Small intestine (tissue), 7 donors: ENCODE measurements at regions not wholly inside any gene's neighbourhood (a gene's known extent, or its start where the extent isn't known, plus 50 kb on each side); places are given as distances from the start of the nearest gene placed in this dataset.

Experiments
- DNase-seq, 2 donors: peaks; one replicate each; pipeline versions ENCODE4 v3.0.0 to v3.0.0-alpha.2; 2013
- FAIRE-seq: peaks from 2 replicates; lab custom pipeline; 2012; peaks lifted over from hg19 to GRCh38; lab: Jason Lieb, UNC
- H3K27ac ChIP-seq, 3 donors: one replicate each; pipeline ENCODE4 v1.5.1; 2013; ENCODE audit warnings: low read length in 2 of 3, mild to moderate bottlenecking in 2 of 3, control low read depth in 1 of 3, inconsistent platforms in 1 of 3, low read depth in 1 of 3, moderate library complexity in 1 of 3
- H3K27me3 ChIP-seq, 3 donors: one replicate each; pipeline ENCODE4 v1.6.1; 2013; ENCODE audit warnings: low read length in 3 of 3, inconsistent platforms in 1 of 3; ENCODE audit not compliant: control insufficient read depth in 3 of 3, insufficient read depth in 3 of 3
- H3K36me3 ChIP-seq, 3 donors: one replicate each; pipeline ENCODE4 v1.6.1; 2013; ENCODE audit warnings: low read length in 3 of 3, inconsistent platforms in 1 of 3, low read depth in 1 of 3, mild to moderate bottlenecking in 1 of 3, moderate library complexity in 1 of 3; ENCODE audit not compliant: control insufficient read depth in 3 of 3, insufficient read depth in 2 of 3
- H3K4me1 ChIP-seq, 3 donors: one replicate each; pipeline ENCODE4 v1.6.1; 2013; ENCODE audit warnings: low read length in 2 of 3, inconsistent platforms in 1 of 3, low read depth in 1 of 3, mild to moderate bottlenecking in 1 of 3, moderate library complexity in 1 of 3; ENCODE audit not compliant: control insufficient read depth in 3 of 3, insufficient read depth in 2 of 3
- H3K4me3 ChIP-seq, 3 donors: one replicate each; pipeline ENCODE4 v1.5.1; 2013; ENCODE audit warnings: low read length in 3 of 3, control low read depth in 1 of 3, inconsistent platforms in 1 of 3, low read depth in 1 of 3, mild to moderate bottlenecking in 1 of 3, moderate library complexity in 1 of 3
- H3K9me3 ChIP-seq, 2 donors: one replicate each; pipeline ENCODE4 v1.6.1; 2013; ENCODE audit warnings: low read depth in 1 of 2, low read length in 1 of 2; ENCODE audit not compliant: control insufficient read depth in 2 of 2, insufficient read depth in 1 of 2
- WGBS, 3 donors: extraction: QIAGEN DNeasy Blood & Tissue Kit; methylation state at CpG; one replicate each; pipeline ENCODE4 v1.1.7; 2013; 5-methylcytosine and 5-hydroxymethylcytosine counted together
- donor health status: healthy with polysubstance abuse.
- donor health status: control.
- donor health status: control.
- donor health status: Bipolar disorder and iron deficiency.
- donor health status: healthy.

GRCh38 chr5:8020861-8021514, 152.0 kb downstream of the MTRR start:
- Histone ChIP-seq H3K36me3 (no peaks in the 10 kb centered on the region), H3K4me1 (no peaks in the 10 kb centered on the region), H3K4me3 (no peak overlapping the region), H3K27ac (no peak overlapping the region), H3K9me3 (no peaks in the 10 kb centered on the region), H3K27me3 (no peaks in the 10 kb centered on the region)
- WGBS, 3 donors: 32 to 59% (median 33%) methylated on average over 5 of the region's 5 CpGs
- DNase-seq (no peak), FAIRE-seq (no peak)

DNA sequence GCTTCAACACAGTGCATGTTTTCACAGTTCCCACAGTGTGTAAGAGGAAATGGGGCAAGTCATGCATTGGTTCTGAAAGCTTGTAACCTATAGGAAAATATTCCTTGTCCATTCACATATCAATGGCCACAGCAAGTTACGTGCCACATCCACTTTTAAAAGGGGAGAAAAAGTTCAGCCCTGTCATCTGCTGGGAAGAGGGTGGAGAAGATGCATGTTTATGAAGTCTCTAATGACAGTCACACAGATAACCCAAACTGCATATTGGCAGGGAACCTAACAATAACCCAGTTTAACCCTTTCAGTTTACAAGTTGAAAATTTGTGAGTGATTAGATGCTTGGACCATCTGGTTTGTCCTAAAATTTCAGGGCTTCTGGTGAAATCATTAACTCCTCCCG, 159.3 kb downstream of the MTRR start:
- DNase-seq: no peak
- H3K27me3 ChIP-seq: no peaks in the 10 kb centered on the region
- no peaks in the 10 kb centered on the region for H3K4me1 ChIP-seq

GRCh38 chr5:8033261-8033660, 164.3 kb downstream of the MTRR start:
- H3K4me1 ChIP-seq: no peaks in the 10 kb centered on the region
- no peaks in the 10 kb centered on the region for H3K9me3 ChIP-seq
- no peaks in the 10 kb centered on the region for H3K27me3 ChIP-seq
- no peak overlapping the region for H3K27ac ChIP-seq
- peak in 1 of 2 donors; percentile 49 for DNase-seq
- FAIRE-seq: no peak
- H3K36me3 ChIP-seq: no peaks in the 10 kb centered on the region
- 6 to 69% (median 38%) methylated on average over 3 of the region's 3 CpGs for WGBS, 3 donors
- H3K4me3 ChIP-seq: no peak overlapping the region

More for the DNA sequence above, 159.3 kb downstream of the MTRR start:
- Histone ChIP-seq H3K4me3 (no peak overlapping the region), H3K27ac (no peak overlapping the region), H3K36me3 (no peaks in the 10 kb centered on the region), H3K9me3 (no peaks in the 10 kb centered on the region)
- FAIRE-seq: no peak
- WGBS, 3 donors: 37 to 63% (median 40%) methylated on average over 2 of the region's 2 CpGs

- Histone ChIP-seq H3K27ac (no peak overlapping the region), H3K36me3 (no peaks in the 10 kb centered on the region), H3K4me3 (no peak overlapping the region), H3K27me3 (no peaks in the 10 kb centered on the region), H3K9me3 (no peaks in the 10 kb centered on the region), H3K4me1 (no peaks in the 10 kb centered on the region)
- DNase-seq (no peak), FAIRE-seq (no peak)
- 60 to 75% (median 70%) methylated on average over 6 of the region's 6 CpGs for WGBS, 3 donors
These were observed 165.9 kb downstream of the MTRR start for GRCh38 chr5:8034852-8035251.

DNA sequence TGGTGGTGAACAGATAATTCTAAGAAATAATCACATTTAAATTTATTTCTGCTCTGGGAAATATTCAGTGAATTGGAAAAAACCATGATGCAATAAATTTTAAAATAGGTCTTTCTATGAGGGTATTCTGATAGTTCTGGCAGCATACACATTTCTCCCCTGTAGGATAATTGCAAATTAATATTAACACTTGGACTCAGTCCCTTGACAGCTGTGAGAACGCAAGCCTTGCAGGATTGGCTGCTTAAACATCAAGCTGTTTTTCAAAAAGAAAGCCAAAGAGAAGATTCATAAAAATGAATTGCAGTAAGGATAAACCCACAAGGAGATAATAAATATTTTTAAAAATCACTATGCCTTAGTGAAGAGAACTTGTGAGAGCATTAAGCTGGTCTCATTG, 180.0 kb downstream of the MTRR start:
- H3K27me3 ChIP-seq: no peaks in the 10 kb centered on the region
- H3K4me3 ChIP-seq: no peak overlapping the region
- H3K9me3 ChIP-seq: no peaks in the 10 kb centered on the region
- FAIRE-seq (no peak), DNase-seq (no peak)
- no peaks in the 10 kb centered on the region for H3K4me1 ChIP-seq
- no peaks in the 10 kb centered on the region for H3K36me3 ChIP-seq
- H3K27ac ChIP-seq: no peak overlapping the region
- WGBS, 3 donors: 68 to 82% (median 76%) methylated on average over 1 of the region's 1 CpG

DNA sequence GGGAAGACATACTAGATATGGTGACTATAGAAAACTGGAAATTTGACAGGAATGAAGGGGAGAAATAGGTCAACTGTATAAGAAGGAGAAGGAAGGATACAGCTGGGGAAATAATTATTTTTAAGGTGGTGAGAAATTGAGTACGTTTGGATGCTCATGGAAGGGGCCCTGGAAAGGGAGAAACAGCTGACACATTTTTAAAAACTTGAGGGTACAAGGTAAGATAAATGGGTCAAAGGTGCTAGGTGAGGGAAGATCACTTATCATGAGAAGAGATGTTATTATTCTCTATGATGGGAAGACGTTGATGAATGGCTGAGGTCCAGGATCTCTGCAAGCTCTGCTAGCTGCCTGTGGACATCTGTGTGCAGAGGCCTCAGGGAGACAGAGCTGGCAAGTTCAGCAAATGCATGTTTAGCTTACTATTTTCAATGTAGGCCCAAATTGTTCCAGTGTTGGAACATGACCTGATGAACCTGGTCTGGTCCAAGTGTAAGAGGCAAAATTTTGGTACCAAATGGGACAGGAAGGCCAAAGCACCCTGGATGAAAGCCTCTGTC, 181.7 kb downstream of the MTRR start:
- Histone ChIP-seq H3K4me3 (no peak overlapping the region), H3K27me3 (no peaks in the 10 kb centered on the region), H3K4me1 (no peaks in the 10 kb centered on the region), H3K9me3 (no peaks in the 10 kb centered on the region), H3K36me3 (no peaks in the 10 kb centered on the region), H3K27ac (no peak overlapping the region)
- WGBS, 3 donors: 32 to 43% (median 40%) methylated on average over 2 of the region's 2 CpGs
- FAIRE-seq (no peak), DNase-seq (no peak)

- FAIRE-seq: no peak
- H3K27ac ChIP-seq: no peak overlapping the region
- no peaks in the 10 kb centered on the region for H3K9me3 ChIP-seq
- H3K4me1 ChIP-seq: no peaks in the 10 kb centered on the region
- no peak for DNase-seq
- no peak overlapping the region for H3K4me3 ChIP-seq
- no peaks in the 10 kb centered on the region for H3K27me3 ChIP-seq
- WGBS, 3 donors: 87 to 95% (median 90%) methylated on average over 13 of the region's 13 CpGs
- H3K36me3 ChIP-seq: no peaks in the 10 kb centered on the region
These were observed 184.3 kb downstream of the MTRR start for GRCh38 chr5:8053270-8053669.

DNA sequence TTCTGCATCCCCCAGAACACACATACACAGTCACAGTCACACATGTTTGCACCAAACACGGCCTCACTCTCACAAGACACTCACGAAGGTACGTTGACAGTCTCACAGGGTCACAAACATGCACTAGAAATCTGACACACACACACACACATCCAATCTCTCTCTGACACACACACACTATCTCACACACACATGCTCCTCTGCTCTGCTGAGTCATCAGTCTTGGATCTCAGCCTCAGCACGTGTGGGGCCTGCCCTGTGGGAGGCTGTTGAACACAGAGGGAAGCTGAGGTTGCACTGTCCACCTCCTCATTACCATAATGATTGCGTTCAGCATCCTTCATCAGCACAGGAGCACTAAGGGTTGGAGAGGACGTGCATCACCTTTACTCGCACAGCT, 188.8 kb downstream of the MTRR start:
- no peaks in the 10 kb centered on the region for H3K36me3 ChIP-seq
- no peaks in the 10 kb centered on the region for H3K4me1 ChIP-seq
- 54 to 62% (median 59%) methylated on average over 7 of the region's 7 CpGs for WGBS, 3 donors
- no peaks in the 10 kb centered on the region for H3K27me3 ChIP-seq
- H3K9me3 ChIP-seq: no peaks in the 10 kb centered on the region
- FAIRE-seq: no peak
- DNase-seq: no peak
- no peak overlapping the region for H3K27ac ChIP-seq
- H3K4me3 ChIP-seq: no peak overlapping the region
